Activated T-cell treated with anti-CD3 and anti-CD28 coated beads for 4 hours (primary cell): ENCODE measurements at regions not wholly inside any gene's neighbourhood (a gene's known extent, or its start where the extent isn't known, plus 50 kb on each side); places are given as distances from the start of the nearest gene placed in this dataset.
"Not testable (repeated sequence)": the region's sequence is repeated elsewhere in the genome, so short reads cannot be mapped to it uniquely, and the experiment has no call there.

Experiments
- DNase-seq: peaks from one replicate; pipeline ENCODE4 v3.0.0-alpha.2; 2020

DNA sequence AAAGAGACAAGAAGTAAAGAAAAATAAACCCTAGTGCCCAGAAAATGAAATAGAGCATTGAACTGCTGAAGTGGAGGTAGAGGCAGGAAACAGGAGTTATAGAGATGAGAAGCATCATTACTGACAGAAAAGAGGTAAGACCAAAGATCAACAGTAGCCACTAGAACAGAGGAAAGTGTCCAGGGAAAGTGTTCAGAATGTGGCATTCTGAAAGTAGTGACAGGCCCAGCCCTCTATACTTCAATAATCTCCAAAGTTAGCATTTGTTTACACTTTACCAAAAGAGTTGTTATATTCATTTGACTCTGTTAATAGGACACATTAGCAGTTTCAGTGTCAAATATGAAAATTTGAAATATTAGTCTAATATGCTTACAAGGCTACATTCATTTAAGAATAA lies 727.1 kb upstream of the NECTIN3 start:
- DNase-seq: no peak

DNA sequence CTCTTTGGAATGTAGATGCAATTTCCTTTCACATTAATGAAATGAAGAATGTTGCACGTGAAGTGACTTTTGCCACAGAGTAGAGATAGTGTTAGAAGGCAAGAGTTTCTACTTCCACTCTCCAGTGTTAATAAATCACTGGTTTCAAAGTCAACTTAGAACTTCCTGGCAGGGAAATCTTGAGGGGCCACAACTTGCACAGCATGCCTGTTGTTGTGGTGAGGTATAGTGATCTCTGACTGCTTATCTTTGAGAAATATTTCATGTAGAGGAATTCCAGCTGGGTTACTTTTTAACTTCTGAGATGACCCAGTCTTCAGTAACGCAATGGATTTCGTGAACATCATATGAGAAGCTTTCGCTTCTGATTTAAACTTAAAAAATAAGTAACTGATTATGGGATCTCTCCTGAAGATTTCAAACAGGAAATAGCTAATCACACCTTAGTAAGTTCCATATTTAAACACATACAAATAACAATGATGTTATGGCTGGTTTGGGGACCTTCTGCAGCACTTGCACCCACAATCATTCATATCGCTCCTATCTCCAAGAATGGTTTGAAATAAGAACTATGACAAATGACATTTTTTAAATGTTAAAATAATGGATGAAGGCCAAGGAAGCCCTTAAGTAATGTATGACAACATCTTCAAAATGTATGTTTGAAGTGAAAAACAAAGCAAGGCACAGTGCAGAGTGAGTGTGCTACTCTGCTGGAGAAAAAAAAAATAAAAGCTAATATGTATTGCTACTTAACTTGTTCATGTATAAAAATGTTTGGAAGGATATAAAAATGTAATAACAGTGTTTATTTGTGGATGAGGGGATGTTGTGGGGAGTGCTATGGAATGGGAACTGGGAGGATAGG lies 726.5 kb upstream of the NECTIN3 start:
- DNase-seq: no peak

GRCh38 chr3:110349295-110349694 lies 722.3 kb upstream of the NECTIN3 start:
- DNase-seq: no peak

DNA sequence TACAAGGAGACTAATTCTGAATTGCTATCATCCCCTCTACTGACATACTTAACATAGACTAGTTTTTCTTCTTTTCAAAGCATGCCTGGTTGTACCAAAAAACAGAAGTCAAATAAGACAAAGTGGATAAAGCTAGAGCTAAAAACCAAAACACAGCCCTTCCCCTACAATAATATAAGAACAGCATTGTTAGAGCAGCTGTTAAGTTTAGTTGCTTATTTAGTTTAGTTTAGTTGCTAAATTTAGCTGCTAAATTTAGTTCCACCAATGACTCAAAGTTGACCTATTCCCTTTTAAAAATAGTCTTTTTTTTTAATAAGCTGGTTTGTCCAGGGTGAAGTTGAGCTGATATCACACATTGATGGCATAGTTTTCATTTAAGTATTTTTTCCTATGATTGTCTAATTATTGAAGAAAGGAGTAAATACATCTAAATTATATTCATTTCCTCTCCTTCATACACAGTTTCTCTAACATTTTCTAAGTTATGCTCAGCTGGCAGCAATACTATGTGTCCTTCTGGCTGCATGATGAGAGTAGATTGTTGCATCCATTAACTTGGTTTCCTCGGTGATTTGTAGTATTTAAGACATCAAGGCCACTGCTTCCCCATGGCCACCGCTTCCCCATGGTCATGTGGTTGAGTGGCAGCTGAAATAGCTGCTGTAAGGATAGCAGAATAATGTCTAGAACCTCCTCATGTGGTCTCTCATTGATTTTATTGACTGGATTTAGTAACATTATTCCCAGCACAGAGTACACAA lies 718.6 kb upstream of the NECTIN3 start:
- no peak for DNase-seq

DNA sequence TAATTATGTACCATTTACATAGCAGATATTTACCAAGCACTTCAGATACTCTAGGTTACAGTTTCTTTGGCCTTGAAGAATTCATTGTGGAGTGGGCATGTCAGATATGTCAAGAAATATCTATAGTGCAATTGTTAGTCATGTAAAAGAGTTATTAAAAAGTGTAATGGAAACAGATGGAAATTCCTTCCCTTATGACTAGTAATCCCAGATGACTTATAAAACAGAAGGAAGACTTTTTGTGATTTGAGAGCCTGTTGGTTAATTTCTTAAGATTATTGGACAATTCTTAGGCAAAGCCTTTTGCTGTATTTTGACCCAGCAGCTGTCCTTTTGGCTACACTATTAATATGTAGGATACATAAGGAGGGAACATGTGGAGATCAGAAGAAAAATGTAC lies 708.9 kb upstream of the NECTIN3 start:
- no peak for DNase-seq

- DNase-seq: not testable (repeated sequence)
Measured at GRCh38 chr3:110367289-110367688, 704.3 kb upstream of the NECTIN3 start.

DNA sequence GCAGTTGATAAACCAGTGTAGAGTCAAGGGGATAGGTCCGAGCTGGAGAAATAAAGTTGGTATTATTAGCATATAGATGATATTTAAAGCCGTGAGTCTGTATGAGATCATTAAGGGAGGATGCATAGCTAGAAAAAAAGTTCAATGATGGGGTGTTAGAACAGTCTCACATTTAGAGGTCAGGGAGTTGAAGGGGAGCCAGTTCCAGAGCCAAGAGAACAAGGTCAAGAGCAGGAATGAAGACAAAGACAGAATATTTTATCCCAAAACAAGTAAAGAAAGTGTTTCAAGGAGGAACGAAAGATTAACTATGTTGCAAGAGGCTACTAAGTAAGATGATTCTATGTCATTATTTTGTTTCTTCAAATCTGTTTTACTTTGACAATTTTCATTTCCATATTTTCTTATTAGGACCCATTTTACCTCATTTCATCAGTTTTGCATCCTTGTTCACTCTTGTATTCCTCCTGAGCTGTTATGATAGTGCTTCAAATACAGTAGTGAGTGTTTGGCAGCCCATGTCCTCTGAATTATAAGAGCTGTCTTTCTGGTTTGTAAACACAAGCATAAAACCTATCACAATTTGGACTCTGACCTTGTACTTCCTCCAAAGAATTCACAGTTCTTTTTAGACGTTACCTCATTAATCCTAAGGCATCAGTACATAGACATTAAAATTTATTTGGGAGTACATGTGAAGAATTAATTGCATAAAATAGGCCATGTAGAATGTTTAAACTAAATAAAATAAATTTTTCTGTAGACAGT lies 695.7 kb upstream of the NECTIN3 start:
- DNase-seq: no peak

DNA sequence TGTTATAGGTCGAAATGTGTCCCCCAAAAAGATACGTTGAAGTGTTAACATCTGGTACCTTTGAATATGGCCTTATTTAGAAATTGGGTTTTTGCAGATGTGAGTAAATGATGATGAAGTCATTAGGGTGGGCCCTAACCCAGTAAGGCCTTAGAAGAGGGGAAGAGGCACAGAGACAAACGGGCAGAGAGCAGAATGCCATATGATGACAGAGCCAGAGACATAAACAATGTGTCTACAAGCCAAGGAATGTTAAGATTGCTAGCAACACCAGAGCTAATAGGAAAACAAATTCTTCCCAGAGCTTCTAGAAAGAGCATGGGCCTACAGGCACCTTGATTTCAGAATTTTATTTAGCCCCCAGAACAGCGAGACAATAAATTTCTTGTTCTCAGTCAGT lies 693.1 kb upstream of the NECTIN3 start:
- no peak for DNase-seq

DNA sequence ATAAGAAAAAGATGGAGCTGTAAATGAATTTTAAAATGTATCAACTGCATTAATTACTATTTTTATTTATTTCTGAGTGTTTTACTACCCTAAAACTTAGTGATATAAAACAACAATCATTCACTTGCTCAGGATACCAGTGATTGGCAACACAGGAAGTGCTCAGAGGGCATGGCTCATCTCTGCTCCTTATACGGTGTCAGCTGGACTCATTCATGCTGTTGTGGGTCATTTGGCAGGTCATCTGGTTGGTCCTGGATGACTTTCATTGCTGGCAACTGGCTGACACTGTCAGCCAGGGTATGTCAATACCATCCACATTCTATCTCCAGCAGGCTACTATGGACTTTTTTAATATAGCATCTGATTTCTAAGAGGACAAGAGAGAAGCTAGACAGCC lies 689.6 kb upstream of the NECTIN3 start:
- no peak for DNase-seq

- no peak for DNase-seq
Measured at GRCh38 chr3:110383356-110383755, 688.3 kb upstream of the NECTIN3 start.

DNA sequence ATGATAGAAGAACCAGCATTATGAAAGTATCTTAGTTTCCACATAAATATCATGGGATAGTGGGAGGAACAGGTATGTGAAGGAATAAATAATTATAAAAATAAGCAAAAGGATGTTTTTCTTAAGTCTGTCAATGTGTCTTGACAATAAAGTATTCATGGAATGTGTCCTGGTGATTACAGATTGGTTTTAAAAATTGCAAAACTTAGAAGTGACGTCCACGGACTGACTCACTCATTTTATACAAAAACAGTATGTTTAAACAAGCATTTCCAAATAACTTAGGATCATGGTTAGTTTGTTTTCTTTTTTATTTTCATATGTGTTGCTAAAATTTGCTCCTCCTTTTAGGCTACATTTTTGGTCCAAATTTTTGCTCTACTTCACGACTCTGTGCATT lies 687.0 kb upstream of the NECTIN3 start:
- no peak for DNase-seq

DNA sequence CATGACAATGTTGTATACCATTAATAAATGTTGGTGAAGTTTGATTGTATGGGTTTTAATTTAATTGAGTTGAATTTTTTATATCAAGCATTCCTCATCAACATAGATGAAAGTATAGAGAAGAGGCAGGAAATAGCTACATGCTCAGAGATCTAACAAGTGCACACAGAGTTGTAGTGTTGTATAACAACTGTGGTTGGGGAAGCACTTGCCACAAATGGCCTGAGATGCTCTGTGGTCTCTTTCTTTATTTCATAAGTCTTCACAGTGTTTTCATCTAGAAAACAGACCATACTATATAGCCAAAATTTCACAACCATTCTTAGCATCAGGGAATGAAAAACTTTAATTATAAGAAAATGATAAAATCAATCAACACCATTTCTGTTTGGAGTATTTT lies 682.6 kb upstream of the NECTIN3 start:
- DNase-seq: no peak

- DNase-seq: no peak
Measured at GRCh38 chr3:110390372-110390771, 681.2 kb upstream of the NECTIN3 start.

- no peak for DNase-seq
Measured at GRCh38 chr3:110391042-110391441, 680.6 kb upstream of the NECTIN3 start.

GRCh38 chr3:110391640-110392395 lies 679.8 kb upstream of the NECTIN3 start:
- no peak for DNase-seq

- DNase-seq: no peak
Measured at GRCh38 chr3:110393941-110394340, 677.7 kb upstream of the NECTIN3 start.

DNA sequence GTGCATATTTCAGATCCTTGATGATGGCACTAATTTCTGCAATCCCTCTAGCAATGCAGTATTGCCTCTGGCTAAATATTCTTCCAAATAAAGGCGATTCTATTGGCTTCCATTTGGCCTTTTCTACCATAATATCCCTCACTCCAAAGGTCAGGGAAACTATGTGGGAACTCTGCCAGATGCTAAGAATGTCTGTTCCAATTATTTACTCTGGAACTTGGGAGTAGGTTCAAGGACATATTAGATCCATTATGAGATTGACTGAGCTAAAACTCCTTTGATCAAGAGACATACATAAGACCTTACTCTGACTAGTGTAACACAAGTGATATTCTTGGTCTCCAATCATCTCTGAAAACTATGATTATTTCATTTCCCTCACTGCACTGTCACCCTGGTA lies 674.5 kb upstream of the NECTIN3 start:
- DNase-seq: no peak

- DNase-seq: no peak
Measured at GRCh38 chr3:110400315-110400714, 671.3 kb upstream of the NECTIN3 start.

DNA sequence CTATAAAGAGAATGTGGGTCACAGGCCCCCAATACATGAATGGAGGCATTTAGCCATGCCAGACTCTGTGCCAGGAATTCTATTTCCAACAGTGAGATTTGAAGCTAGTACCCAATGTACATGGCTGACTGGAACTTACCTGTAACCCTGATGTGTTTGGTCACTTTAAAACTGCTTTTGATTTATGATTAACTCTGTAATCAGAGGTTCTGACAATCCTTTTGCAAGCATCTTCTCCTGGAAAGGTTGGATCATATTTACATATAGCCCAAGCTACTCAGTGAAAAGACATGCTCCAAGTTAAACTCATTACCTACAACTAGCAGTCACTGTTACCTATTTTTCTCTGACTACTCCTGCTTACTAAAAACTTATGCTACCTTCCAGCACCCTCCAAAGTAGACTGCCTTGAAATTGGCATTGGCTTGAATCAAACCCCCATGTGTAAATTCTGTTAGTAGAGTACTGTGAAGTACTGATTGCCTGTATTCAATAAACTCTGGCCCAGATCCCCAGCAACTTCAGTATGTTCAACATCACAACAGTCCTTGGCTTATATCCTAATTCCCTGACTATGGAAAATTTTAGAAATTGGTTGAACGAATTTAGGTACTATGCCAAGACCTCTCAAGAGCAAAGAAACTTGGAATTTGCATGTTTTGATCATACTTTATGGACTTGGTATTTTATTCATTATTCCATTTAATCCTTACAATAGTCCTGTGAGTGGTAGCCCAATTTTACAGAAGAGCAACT lies 665.6 kb upstream of the NECTIN3 start:
- DNase-seq: no peak

DNA sequence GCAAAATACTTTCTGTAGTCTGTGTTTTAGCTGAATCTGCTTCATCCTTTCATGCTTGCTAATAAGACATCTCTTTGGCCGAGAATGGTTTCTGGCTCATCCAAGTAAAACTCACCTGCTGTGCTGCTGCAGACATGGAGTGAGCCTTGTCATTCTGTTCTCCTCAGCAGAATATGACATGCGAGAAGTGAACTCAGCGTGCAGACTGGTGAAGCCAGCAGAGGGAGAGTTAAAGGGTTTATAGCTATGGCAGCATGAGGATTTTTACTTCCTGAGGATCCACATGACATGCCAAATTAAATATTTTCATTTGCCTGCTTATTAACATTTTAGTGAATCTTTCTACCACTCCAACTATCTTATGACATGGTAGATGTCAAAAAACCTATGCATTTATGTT lies 658.4 kb upstream of the NECTIN3 start:
- no peak for DNase-seq

DNA sequence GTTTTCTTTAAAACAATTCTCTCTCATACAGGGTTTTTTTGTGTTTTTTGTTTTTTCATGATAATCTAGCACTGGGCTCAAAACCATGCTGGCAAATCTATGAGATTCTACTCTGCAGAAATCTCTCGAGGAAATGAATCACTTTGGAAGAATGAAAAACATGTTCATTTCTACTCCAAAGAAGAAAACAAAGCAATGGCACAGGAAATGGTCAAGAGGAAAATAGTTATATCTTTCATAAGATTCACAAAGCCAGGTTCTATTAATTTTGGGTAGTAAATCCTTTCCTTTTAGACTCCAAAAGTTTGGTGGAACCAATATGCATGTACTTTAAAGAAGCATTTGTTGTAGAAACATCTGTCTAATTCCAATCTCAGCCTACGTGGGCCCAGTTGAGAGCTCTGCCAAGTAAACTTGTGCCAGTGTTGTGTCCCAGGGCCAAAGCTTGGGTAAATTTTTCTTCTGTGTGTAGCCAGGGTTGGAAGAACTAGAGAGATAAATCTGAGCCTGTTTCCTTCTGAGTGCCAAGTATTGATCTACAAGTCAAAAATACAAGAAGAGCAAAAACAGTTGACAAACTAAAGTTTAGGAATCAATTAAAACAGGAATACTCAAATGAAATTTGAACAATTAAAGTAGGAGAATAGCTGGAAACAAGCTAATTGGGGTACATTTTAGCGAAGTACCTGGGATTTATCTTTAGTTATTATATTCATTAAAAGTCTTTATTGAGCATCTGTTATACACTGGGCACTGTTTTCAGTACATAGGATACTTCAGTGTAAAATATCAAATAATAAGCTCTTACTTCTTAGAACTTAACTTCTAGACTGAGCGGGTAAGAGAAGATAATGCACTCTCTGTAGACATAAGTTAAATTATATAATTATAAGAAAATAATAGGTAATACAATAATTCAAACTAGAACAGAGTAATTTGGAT lies 657.5 kb upstream of the NECTIN3 start:
- DNase-seq: no peak
